B cell (primary cell): ENCODE measurements at regions not wholly inside any gene's neighbourhood (a gene's known extent, or its start where the extent isn't known, plus 50 kb on each side); places are given as distances from the start of the nearest gene placed in this dataset.

Experiments used
- ATAC-seq: fragments of 200-7000 bp; cut with Tn5 transposase; one replicate; pipeline ENCODE4 v1.10.0; 2021; ENCODE audit warnings: low read depth, mild to moderate bottlenecking, moderate number of reproducible peaks, moderate library complexity
- CTCF ChIA-PET: fragments of 350-600 bp; sonication (Branson Sonifier 250); formaldehyde crosslinking; loops from one replicate; lab custom pipeline; 2021; ENCODE audit warnings: antibody characterized with exemption, inconsistent platforms; lab: Charles Lee
- POLR2A ChIA-PET: fragments of 350-600 bp; sonication (Branson Sonifier 250); formaldehyde crosslinking; loops from one replicate; lab custom pipeline; 2021; ENCODE audit warnings: antibody characterized with exemption; lab: Charles Lee
- DNase-seq: peaks from one replicate; pipeline ENCODE4 v3.0.0; 2013
- H2AFZ ChIP-seq: 2 replicates; pipeline ENCODE4 v1.6.1; 2012; ENCODE audit warnings: mild to moderate bottlenecking, low read depth, low read length; ENCODE audit not compliant: insufficient read depth, poor library complexity, severe bottlenecking
- H3K27ac ChIP-seq, 2 donors: 1 replicate in 1 of 2; 2 replicates in 1 of 2; pipeline ENCODE4 v1.5.1; 2012 to 2013; ENCODE audit warnings: low read length in 2 of 2, mild to moderate bottlenecking in 2 of 2, moderate library complexity in 1 of 2
- H3K27me3 ChIP-seq, 4 experiments: fragments of 200-600 bp in 1 of 4; sonication (generic) in 1 of 4; replicated peaks in 1 of 4; 1 replicate in 2 of 4; 2 replicates in 2 of 4; pipeline versions ENCODE4 v1.6.1 to v1.7.0; 2013 to 2016; ENCODE audit warnings: low read length in 3 of 4, mild to moderate bottlenecking in 2 of 4, mixed read lengths in 1 of 4, moderate library complexity in 1 of 4; ENCODE audit not compliant: insufficient read depth in 4 of 4, control insufficient read depth in 3 of 4; ENCODE audit errors: control extremely low read depth in 1 of 4
- H3K36me3 ChIP-seq, 2 experiments: replicated peaks in 1 of 2; 1 replicate in 1 of 2; 2 replicates in 1 of 2; pipeline versions ENCODE4 v1.6.1 to v1.7.1; 2013; ENCODE audit warnings: low read length in 1 of 2; ENCODE audit not compliant: insufficient read depth in 2 of 2, control insufficient read depth in 1 of 2; ENCODE audit errors: control extremely low read depth in 1 of 2, extremely low read depth in 1 of 2
- H3K4me1 ChIP-seq, 2 donors: fragments of 200-600 bp in 1 of 2; sonication (generic) in 1 of 2; 1 replicate in 1 of 2; 2 replicates in 1 of 2; pipeline versions ENCODE4 v1.5.1 to v1.6.1; 2013 to 2017; ENCODE audit warnings: low read length in 2 of 2; ENCODE audit not compliant: control insufficient read depth in 2 of 2, insufficient read depth in 2 of 2
- H3K4me2 ChIP-seq: replicated peaks from 2 replicates; pipeline ENCODE3; 2012; ENCODE audit warnings: mild to moderate bottlenecking, low read depth, low read length; ENCODE audit not compliant: poor library complexity, severe bottlenecking
- H3K4me3 ChIP-seq, 5 experiments: fragments of 200-600 bp in 1 of 5; sonication (generic) in 1 of 5; 1 replicate in 3 of 5; 2 replicates in 2 of 5; pipeline versions ENCODE4 v1.5.1 to v1.7.0; 2011 to 2016; ENCODE audit warnings: low read length in 4 of 5, mild to moderate bottlenecking in 4 of 5, low read depth in 2 of 5, control low read depth in 1 of 5, moderate library complexity in 1 of 5; ENCODE audit not compliant: insufficient read depth in 1 of 5; ENCODE audit errors: control extremely low read depth in 1 of 5, extremely low read depth in 1 of 5
- H3K79me2 ChIP-seq: fragments of 200-600 bp; sonication (generic); one replicate; pipeline ENCODE4 v1.6.0; 2016; ENCODE audit warnings: low read length; ENCODE audit not compliant: control insufficient read depth, insufficient read depth
- H3K9ac ChIP-seq: fragments of 200-600 bp; sonication (generic); 2 replicates; pipeline ENCODE4 v1.6.1; 2017; ENCODE audit warnings: mild to moderate bottlenecking, low read length, moderate library complexity
- H3K9me3 ChIP-seq, 3 donors: one replicate each; pipeline versions ENCODE4 v1.6.1 to v1.7.1; 2013; ENCODE audit warnings: low read length in 2 of 3; ENCODE audit not compliant: control insufficient read depth in 2 of 3, insufficient read depth in 1 of 3; ENCODE audit errors: control extremely low read depth in 1 of 3
- H4K20me1 ChIP-seq: 2 replicates; pipeline ENCODE4 v1.6.0; 2012; ENCODE audit warnings: mild to moderate bottlenecking, low read length; ENCODE audit not compliant: insufficient read depth, control insufficient read depth, poor library complexity, severe bottlenecking
- H3K27ac Mint-ChIP-seq: one replicate; pipeline ENCODE4 v1.8.0; 2021; ENCODE audit warnings: mixed read lengths
- H3K27me3 Mint-ChIP-seq: one replicate; pipeline ENCODE4 v1.8.0; 2021; ENCODE audit warnings: mixed read lengths
- H3K4me1 Mint-ChIP-seq: one replicate; pipeline ENCODE4 v1.8.0; 2021; ENCODE audit warnings: mixed read lengths
- H3K4me3 Mint-ChIP-seq: one replicate; pipeline ENCODE4 v1.8.0; 2021; ENCODE audit warnings: mixed read lengths
- H3K9me3 Mint-ChIP-seq: one replicate; pipeline ENCODE4 v1.8.0; 2022; ENCODE audit warnings: mixed read lengths; ENCODE audit not compliant: insufficient read depth
- CTCF ChIP-seq: fragments of 200-600 bp; IDR thresholded peaks from one replicate; pipeline ENCODE4 v1.8.0; 2022; ENCODE audit warnings: antibody characterized with exemption, mild to moderate bottlenecking
- EZH2 ChIP-seq: IDR thresholded peaks from 2 replicates; pipeline ENCODE4 v1.6.1; 2012; ENCODE audit warnings: borderline replicate concordance, low read depth, mild to moderate bottlenecking, moderate library complexity, low read length; ENCODE audit not compliant: insufficient read depth, poor library complexity, severe bottlenecking
- WGBS: methylation state at CpG from one replicate; pipeline ENCODE4 v1.1.5; 2013; ENCODE audit warnings: missing lambda C conversion rate; ENCODE audit not compliant: insufficient coverage; 5-methylcytosine and 5-hydroxymethylcytosine counted together
- intact Hi-C: fragments of 100-400 bp; cut with micrococcal nuclease; formaldehyde crosslinking; loops from one replicate; pipeline ENCODE4 v1.10.0; 2022

- intact Hi-C loops: no loop called here
- Histone ChIP-seq H4K20me1 (no peaks in the 10 kb centered on the region), H3K4me3 (no peak overlapping the region), H3K4me1 (no peaks in the 10 kb centered on the region), H3K79me2 (no peaks in the 10 kb centered on the region), H3K9me3 (peaks cover 0 to 10% (median 9%) of the 10 kb centered on the region in 3 donors), H3K36me3 (no peaks in the 10 kb centered on the region), H3K27me3 (no peaks in the 10 kb centered on the region), H3K4me2 (no peak overlapping the region), H3K27ac (no peak overlapping the region), H3K9ac (no peak overlapping the region), H2AFZ (no peak overlapping the region)
- Mint-ChIP-seq H3K9me3 (peaks cover 9% of the 10 kb centered on the region), H3K27me3 (peaks cover 13% of the 10 kb centered on the region), H3K27ac (no peak overlapping the region), H3K4me1 (no peaks in the 10 kb centered on the region), H3K4me3 (no peak overlapping the region)
- DNase-seq (no peak), ATAC-seq (no peak)
- TF ChIP-seq CTCF (no peak), EZH2 (no peak)
- CTCF ChIA-PET: no interaction called here
- POLR2A ChIA-PET: no interaction called here
Observed at GRCh38 chr7:24102988-24103387, 181.0 kb upstream of the NPY start.

GRCh38 chr7:24108906-24109376 lies 175.0 kb upstream of the NPY start:
- ChIA-PET CTCF (no interaction called here), POLR2A (no interaction called here)
- Mint-ChIP-seq H3K9me3 (no peaks in the 10 kb centered on the region), H3K27me3 (peaks cover 18% of the 10 kb centered on the region), H3K4me1 (no peaks in the 10 kb centered on the region), H3K4me3 (no peak overlapping the region), H3K27ac (no peak overlapping the region)
- H3K9ac ChIP-seq: no peak overlapping the region
- H4K20me1 ChIP-seq: no peaks in the 10 kb centered on the region
- H3K4me2 ChIP-seq: no peak overlapping the region
- no peaks in the 10 kb centered on the region for H3K4me1 ChIP-seq
- ATAC-seq (no peak), DNase-seq (no peak)
- no peak overlapping the region for H2AFZ ChIP-seq
- no peaks in the 10 kb centered on the region for H3K27me3 ChIP-seq
- TF ChIP-seq CTCF (no peak), EZH2 (no peak)
- no peak overlapping the region for H3K4me3 ChIP-seq
- intact Hi-C loops: no loop called here
- 64% methylated on average over 1 of the region's 1 CpG for WGBS
- no peaks in the 10 kb centered on the region for H3K79me2 ChIP-seq
- no peaks in the 10 kb centered on the region for H3K36me3 ChIP-seq
- no peaks in the 10 kb centered on the region for H3K9me3 ChIP-seq
- H3K27ac ChIP-seq: no peak overlapping the region
